Mesendoderm (in vitro differentiated cells): ENCODE measurements at regions not wholly inside any gene's neighbourhood (a gene's known extent, or its start where the extent isn't known, plus 50 kb on each side); places are given as distances from the start of the nearest gene placed in this dataset.

Experiments used
- DNase-seq: peaks from one replicate; pipeline ENCODE4 v3.0.0; 2013
- H2AK5ac ChIP-seq: 2 replicates; pipeline ENCODE4 v1.6.1; 2013; ENCODE audit warnings: low read length, inconsistent platforms
- H2BK120ac ChIP-seq: 2 replicates; pipeline ENCODE4 v1.6.1; 2013; ENCODE audit warnings: low read depth, mild to moderate bottlenecking, low read length, moderate library complexity, mixed read lengths
- H2BK15ac ChIP-seq: replicated peaks from 2 replicates; pipeline ENCODE4 v1.6.1; 2013; ENCODE audit warnings: low read depth, mild to moderate bottlenecking, moderate library complexity
- H2BK5ac ChIP-seq: 2 replicates; pipeline ENCODE4 v1.6.1; 2013; ENCODE audit warnings: low read length, inconsistent platforms
- H3K18ac ChIP-seq: 2 replicates; pipeline ENCODE4 v1.6.1; 2013; ENCODE audit warnings: mild to moderate bottlenecking, low read length, mixed read lengths
- H3K23ac ChIP-seq: one replicate; pipeline ENCODE4 v1.6.1; 2013; ENCODE audit warnings: low read length
- H3K27ac ChIP-seq: 2 replicates; pipeline ENCODE4 v1.5.1; 2013; ENCODE audit warnings: low read depth, mild to moderate bottlenecking, inconsistent platforms, low read length, moderate library complexity
- H3K27me3 ChIP-seq: 2 replicates; pipeline ENCODE4 v1.6.1; 2013; ENCODE audit warnings: low read length, control low read depth, mild to moderate bottlenecking, inconsistent platforms; ENCODE audit not compliant: insufficient read depth, poor library complexity
- H3K36me3 ChIP-seq: 2 replicates; pipeline ENCODE4 v1.6.1; 2013; ENCODE audit warnings: low read length, inconsistent platforms; ENCODE audit not compliant: control insufficient read depth, insufficient read depth
- H3K4ac ChIP-seq: one replicate; pipeline ENCODE4 v1.6.1; 2013; ENCODE audit warnings: low read depth, mild to moderate bottlenecking, low read length, moderate library complexity
- H3K4me1 ChIP-seq: 2 replicates; pipeline ENCODE4 v1.6.1; 2013; ENCODE audit warnings: low read depth, low read length, inconsistent platforms; ENCODE audit not compliant: control insufficient read depth
- H3K4me2 ChIP-seq: 2 replicates; pipeline ENCODE4 v1.6.1; 2013; ENCODE audit warnings: low read length
- H3K4me3 ChIP-seq: 2 replicates; pipeline ENCODE4 v1.5.1; 2013; ENCODE audit warnings: mild to moderate bottlenecking, low read length
- H3K56ac ChIP-seq: one replicate; pipeline ENCODE4 v1.6.1; 2013; ENCODE audit warnings: low read length
- H3K79me1 ChIP-seq: 2 replicates; pipeline ENCODE4 v1.6.1; 2013; ENCODE audit warnings: low read length, inconsistent platforms
- H3K79me2 ChIP-seq: 2 replicates; pipeline ENCODE4 v1.6.1; 2013; ENCODE audit warnings: mild to moderate bottlenecking, low read length; ENCODE audit not compliant: control insufficient read depth, insufficient read depth
- H3K9ac ChIP-seq: 2 replicates; pipeline ENCODE4 v1.6.1; 2013; ENCODE audit warnings: low read length, inconsistent platforms
- H4K5ac ChIP-seq: one replicate; pipeline ENCODE4 v1.6.1; 2013; ENCODE audit warnings: low read length
- H4K8ac ChIP-seq: one replicate; pipeline ENCODE4 v1.6.1; 2013; ENCODE audit warnings: low read depth, mild to moderate bottlenecking, control low read depth, low read length, moderate library complexity
- WGBS: extraction: QIAGEN DNeasy Blood & Tissue Kit; methylation state at CpG from one replicate; pipeline ENCODE4 v1.1.7; 2013; ENCODE audit warnings: low lambda C conversion rate, missing lambda C conversion rate; ENCODE audit not compliant: insufficient coverage; ENCODE audit errors: extremely low coverage; 5-methylcytosine and 5-hydroxymethylcytosine counted together

DNA sequence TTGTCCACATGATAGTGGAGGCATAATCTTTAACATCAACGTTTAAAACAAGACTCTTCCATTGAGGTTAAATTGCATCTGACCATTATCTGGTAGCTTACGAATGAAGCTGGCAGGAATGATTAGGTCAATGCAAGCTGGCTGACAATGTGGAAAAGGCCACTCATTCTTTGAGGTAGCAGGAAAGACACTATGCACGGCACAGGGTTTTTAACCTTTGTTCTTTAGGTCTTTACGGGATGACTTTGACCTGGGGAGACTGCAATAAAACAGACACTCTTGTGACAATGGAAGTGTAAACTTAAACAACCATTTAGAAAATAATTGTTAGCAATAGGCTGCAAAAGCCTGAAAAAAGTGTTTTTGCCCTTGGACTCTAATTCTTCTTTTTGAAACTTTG, 193.8 kb upstream of the FOXD3 start:
- no peak overlapping the region for H3K9ac ChIP-seq
- H3K36me3 ChIP-seq, result no peaks in the 10 kb centered on the region
- H3K4me2 ChIP-seq, result no peak overlapping the region
- H3K27me3 ChIP-seq, result no peaks in the 10 kb centered on the region
- no peaks in the 10 kb centered on the region for H3K4me1 ChIP-seq
- no peak overlapping the region for H3K4me3 ChIP-seq
- no peak overlapping the region for H4K8ac ChIP-seq
- H3K56ac ChIP-seq, result no peak overlapping the region
- H3K18ac ChIP-seq, result no peak overlapping the region
- DNase-seq, result no peak
- no CpG with 5 or more reads among the region's 4 CpGs for WGBS
- no peak overlapping the region for H2AK5ac ChIP-seq
- no peak overlapping the region for H2BK120ac ChIP-seq
- no peaks in the 10 kb centered on the region for H3K79me2 ChIP-seq
- no peak overlapping the region for H3K23ac ChIP-seq
- H2BK5ac ChIP-seq, result no peak overlapping the region
- H3K79me1 ChIP-seq, result no peaks in the 10 kb centered on the region
- no peak overlapping the region for H3K4ac ChIP-seq
- no peak overlapping the region for H2BK15ac ChIP-seq
- H3K27ac ChIP-seq, result no peak overlapping the region
- no peak overlapping the region for H4K5ac ChIP-seq

GRCh38 chr1:63129184-63129583, 193.2 kb upstream of the FOXD3 start:
- Histone ChIP-seq H3K79me1 (no peaks in the 10 kb centered on the region), H3K4me3 (no peak overlapping the region), H2BK5ac (no peak overlapping the region), H3K27ac (no peak overlapping the region), H3K4ac (no peak overlapping the region), H2AK5ac (no peak overlapping the region), H3K9ac (no peak overlapping the region), H3K4me1 (no peaks in the 10 kb centered on the region), H4K5ac (no peak overlapping the region), H3K36me3 (no peaks in the 10 kb centered on the region), H3K27me3 (no peaks in the 10 kb centered on the region), H3K18ac (no peak overlapping the region), H3K4me2 (no peak overlapping the region), H2BK15ac (no peak overlapping the region), H3K23ac (no peak overlapping the region), H3K79me2 (no peaks in the 10 kb centered on the region), H3K56ac (no peak overlapping the region), H2BK120ac (no peak overlapping the region), H4K8ac (no peak overlapping the region)
- DNase-seq, result no peak
- WGBS, result no CpG with 5 or more reads among the region's 1 CpG

DNA sequence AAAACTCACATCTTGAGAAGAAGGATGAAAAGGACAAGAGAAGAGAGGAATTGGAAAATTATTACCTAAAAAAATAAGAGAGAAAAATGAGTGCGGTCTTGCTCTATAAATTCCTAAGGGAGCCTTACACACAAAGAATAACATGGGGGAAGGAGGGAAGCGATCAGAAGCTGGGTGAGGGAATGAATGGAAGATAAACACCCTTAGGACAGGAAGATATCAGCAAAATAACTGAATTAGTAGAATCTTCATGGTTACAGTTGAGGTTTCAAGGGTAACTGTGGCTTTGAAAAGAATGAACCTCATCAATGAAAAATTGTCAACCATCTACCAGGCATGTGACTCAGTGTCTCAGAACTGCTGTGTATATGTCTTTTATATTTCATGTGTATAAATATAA, 192.5 kb upstream of the FOXD3 start:
- no peak overlapping the region for H3K9ac ChIP-seq
- DNase-seq, result no peak
- H2AK5ac ChIP-seq, result no peak overlapping the region
- no peak overlapping the region for H4K5ac ChIP-seq
- no peak overlapping the region for H3K4me2 ChIP-seq
- H3K27me3 ChIP-seq, result no peaks in the 10 kb centered on the region
- no peak overlapping the region for H3K4ac ChIP-seq
- no peaks in the 10 kb centered on the region for H3K79me1 ChIP-seq
- H3K23ac ChIP-seq, result no peak overlapping the region
- no peak overlapping the region for H2BK120ac ChIP-seq
- no peaks in the 10 kb centered on the region for H3K4me1 ChIP-seq
- no peak overlapping the region for H3K56ac ChIP-seq
- no peaks in the 10 kb centered on the region for H3K36me3 ChIP-seq
- no peak overlapping the region for H4K8ac ChIP-seq
- H3K27ac ChIP-seq, result no peak overlapping the region
- no CpG with 5 or more reads among the region's 2 CpGs for WGBS
- no peak overlapping the region for H2BK15ac ChIP-seq
- no peak overlapping the region for H2BK5ac ChIP-seq
- no peaks in the 10 kb centered on the region for H3K79me2 ChIP-seq
- H3K18ac ChIP-seq, result no peak overlapping the region
- H3K4me3 ChIP-seq, result no peak overlapping the region

DNA sequence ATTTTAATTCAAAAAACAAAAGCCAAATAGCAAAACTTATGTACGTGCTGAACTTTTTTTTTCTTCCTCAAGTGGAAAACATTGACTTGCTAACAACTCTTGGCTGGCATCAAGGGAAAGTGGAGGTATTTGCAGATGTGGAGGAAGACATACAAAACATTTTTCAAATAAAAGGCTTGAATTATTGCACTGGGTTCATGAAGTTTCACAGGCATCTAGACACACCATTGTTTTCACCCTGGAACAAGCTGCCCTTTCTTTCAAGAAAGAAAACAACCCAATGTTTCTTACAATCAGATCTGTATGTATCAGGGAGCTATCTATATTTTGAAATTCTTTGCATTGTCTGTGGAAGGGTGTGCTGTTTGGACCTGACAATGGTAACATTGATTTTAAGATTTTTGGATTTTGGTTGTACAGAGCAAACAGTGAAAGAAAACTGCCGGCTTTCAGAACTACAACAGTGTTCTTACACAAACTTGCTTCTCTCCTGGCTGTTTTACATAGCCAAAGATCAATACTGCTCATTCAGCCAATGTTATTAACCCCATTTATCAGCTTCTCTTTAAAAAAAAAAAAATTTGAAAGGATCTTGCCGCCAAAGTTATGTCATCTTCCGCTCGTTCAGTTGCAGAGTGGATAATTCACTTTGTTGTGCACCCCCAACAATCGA, 187.7 kb upstream of the FOXD3 start:
- Histone ChIP-seq H3K27me3 (peaks cover 1% of the 10 kb centered on the region), H3K4me1 (no peaks in the 10 kb centered on the region), H3K4me2 (no peak overlapping the region), H4K8ac (no peak overlapping the region), H3K4me3 (no peak overlapping the region), H3K23ac (no peak overlapping the region), H2BK5ac (no peak overlapping the region), H2BK120ac (no peak overlapping the region), H3K9ac (no peak overlapping the region), H4K5ac (no peak overlapping the region), H3K27ac (no peak overlapping the region), H3K79me1 (no peaks in the 10 kb centered on the region), H2AK5ac (no peak overlapping the region), H3K79me2 (no peaks in the 10 kb centered on the region), H3K56ac (no peak overlapping the region), H3K4ac (no peak overlapping the region), H2BK15ac (no peak overlapping the region), H3K18ac (no peak overlapping the region), H3K36me3 (no peaks in the 10 kb centered on the region)
- WGBS, result no CpG with 5 or more reads among the region's 6 CpGs
- no peak for DNase-seq

DNA sequence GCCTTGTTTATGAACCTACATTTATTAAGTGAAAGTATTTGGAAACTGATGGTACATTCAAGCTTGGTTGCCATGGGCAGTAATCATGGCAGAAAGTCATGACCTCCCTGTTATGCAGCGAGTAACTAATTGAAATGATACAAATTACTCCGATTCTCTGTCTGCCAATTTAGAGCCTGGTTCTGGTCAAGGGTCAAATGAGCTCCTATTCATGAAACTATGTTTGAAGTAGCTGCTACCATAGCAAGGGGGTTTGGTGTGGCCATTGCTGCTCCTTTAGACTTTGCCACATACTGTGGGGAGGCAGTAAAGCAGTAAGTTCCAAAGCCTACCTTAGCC, 187.2 kb upstream of the FOXD3 start:
- Histone ChIP-seq H3K79me2 (no peaks in the 10 kb centered on the region), H3K27ac (no peak overlapping the region), H2BK15ac (no peak overlapping the region), H3K36me3 (no peaks in the 10 kb centered on the region), H3K79me1 (no peaks in the 10 kb centered on the region), H2BK120ac (no peak overlapping the region), H3K4ac (no peak overlapping the region), H3K56ac (no peak overlapping the region), H4K8ac (no peak overlapping the region), H3K23ac (no peak overlapping the region), H3K18ac (no peak overlapping the region), H3K27me3 (peaks cover 1% of the 10 kb centered on the region), H3K9ac (no peak overlapping the region), H3K4me2 (no peak overlapping the region), H2AK5ac (no peak overlapping the region), H2BK5ac (no peak overlapping the region), H3K4me1 (no peaks in the 10 kb centered on the region), H4K5ac (no peak overlapping the region), H3K4me3 (no peak overlapping the region)
- WGBS, result no CpG with 5 or more reads among the region's 2 CpGs
- no peak for DNase-seq

GRCh38 chr1:63135801-63136200, 186.6 kb upstream of the FOXD3 start:
- Histone ChIP-seq H2BK5ac (no peak overlapping the region), H3K23ac (no peak overlapping the region), H3K27me3 (peaks cover 1% of the 10 kb centered on the region), H3K27ac (no peak overlapping the region), H2AK5ac (no peak overlapping the region), H4K8ac (no peak overlapping the region), H3K79me2 (no peaks in the 10 kb centered on the region), H3K18ac (no peak overlapping the region), H4K5ac (no peak overlapping the region), H3K4me3 (no peak overlapping the region), H3K36me3 (no peaks in the 10 kb centered on the region), H3K79me1 (no peaks in the 10 kb centered on the region), H3K4me1 (no peaks in the 10 kb centered on the region), H3K56ac (no peak overlapping the region), H3K4me2 (no peak overlapping the region), H2BK120ac (no peak overlapping the region), H3K4ac (no peak overlapping the region), H2BK15ac (no peak overlapping the region), H3K9ac (no peak overlapping the region)
- no peak for DNase-seq
- no CpG with 5 or more reads among the region's 1 CpG for WGBS
